ENCODE measurements at regions not wholly inside any gene's neighbourhood (a gene's known extent, or its start where the extent isn't known, plus 50 kb on each side); places are given as distances from the start of the nearest gene placed in this dataset.
A peak's percentile ranks its signal among the peaks of the same experiment; 100 is the strongest.
"Not testable (repeated sequence)": the region's sequence is repeated elsewhere in the genome, so short reads cannot be mapped to it uniquely, and the experiment has no call there.

DNA sequence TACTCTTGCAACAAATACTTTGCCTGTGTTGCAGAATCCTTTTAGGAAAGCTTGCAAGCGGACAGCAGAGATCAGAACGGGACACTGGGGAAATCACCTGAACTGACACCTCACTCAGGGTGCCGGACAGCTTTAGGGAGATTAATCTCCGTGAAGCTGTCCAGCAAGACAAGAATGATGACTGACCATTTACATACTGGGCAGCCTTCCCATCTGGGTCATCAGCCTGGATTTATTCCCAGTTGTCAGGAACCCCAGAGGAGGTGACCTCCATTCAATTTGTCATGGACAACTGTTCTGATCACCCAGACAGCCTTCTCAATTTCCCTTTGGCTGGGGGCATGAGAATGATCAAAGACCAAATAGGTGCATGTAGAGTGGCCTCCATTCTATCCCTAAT lies 93.0 kb upstream of the EGFL6 start:
- no peak for DNase-seq

DNA sequence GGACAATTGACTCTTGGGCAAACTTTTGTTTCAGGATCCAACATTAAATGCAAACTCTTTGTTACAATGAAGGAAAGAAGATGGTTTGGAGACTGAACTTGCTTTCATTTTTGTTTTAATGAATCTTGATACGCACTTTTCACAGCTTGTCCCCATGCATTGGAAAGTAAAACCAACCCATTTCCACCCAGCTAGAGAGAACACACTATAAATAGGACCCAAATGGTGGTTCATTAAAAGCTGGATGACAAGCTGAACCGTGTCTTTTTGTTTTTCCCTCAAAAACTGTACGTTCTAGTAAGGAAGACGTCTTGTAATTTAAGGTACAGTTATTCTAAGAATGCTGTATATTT lies 95.3 kb upstream of the EGFL6 start:
- no peak for DNase-seq

DNA sequence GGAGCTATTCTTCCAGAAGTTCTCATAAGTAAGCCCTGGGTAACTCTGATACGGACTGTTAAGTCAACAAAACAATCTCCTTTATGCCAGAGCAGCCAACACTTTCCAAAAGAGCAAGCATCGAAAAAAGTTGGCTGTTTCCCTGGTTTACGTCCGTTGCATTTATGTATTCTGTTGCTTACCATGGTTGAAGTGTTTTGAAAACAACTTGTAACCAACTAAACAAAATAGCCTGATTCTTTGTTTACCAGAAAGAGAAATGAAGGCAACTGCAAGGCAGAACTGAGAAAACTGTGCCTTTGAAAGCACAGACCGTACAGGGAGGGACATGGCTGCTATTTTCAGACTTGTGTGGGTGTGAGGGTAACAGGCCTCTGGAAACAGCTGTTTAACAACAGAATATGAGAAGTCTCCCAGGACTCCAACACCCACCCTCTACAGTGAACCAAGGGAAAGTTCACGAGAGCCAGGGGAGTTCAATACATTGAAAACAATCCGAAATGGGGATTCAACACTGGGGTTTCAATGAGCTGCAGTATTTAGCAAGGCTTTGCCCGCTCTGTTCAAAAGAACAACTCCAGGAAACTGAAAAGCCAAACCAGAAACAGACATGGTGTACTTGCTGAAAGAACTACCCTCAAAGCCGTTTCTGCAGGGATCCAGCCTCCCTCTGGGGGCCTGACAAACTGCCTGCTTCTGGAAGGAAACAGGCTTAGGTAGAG lies 95.8 kb upstream of the EGFL6 start:
- no peak for DNase-seq

GRCh38 chrX:13472975-13473374 lies 96.4 kb upstream of the EGFL6 start:
- no peak for DNase-seq

DNA sequence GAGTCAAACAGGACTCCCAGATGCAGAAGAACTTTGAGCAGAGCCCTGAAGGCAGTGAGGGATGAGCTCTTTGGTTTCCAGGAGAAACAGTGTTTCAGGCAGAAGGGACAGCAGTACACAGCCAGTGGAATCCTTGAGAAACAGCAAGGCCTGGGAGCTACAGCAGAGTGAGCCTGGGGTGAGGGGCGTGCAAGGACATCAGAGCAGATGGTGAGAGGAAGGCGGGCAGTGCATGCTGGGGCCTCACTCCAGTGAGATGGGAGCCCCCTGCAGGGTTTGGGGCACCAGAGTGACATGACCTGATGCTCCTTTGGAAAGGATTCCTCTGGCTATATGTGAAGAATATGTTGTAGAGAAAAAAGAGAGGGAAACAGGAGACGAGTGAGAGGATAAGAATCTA lies 98.1 kb upstream of the EGFL6 start:
- DNase-seq: no peak

DNA sequence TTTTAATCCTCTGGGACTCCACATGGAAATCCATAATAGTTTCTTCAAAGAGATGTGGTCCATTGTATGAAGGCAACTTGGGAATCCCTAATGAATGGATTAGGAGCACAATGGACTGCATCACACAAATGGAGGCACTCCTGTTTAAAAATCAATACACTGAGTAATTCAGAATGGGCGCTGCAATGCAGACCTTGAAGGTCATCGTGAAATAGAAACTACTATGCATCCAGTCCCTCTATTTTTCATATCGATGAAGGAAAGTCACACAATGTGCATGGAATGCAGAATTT lies 98.8 kb upstream of the EGFL6 start:
- no peak for DNase-seq

- DNase-seq: no peak
These were observed 99.3 kb upstream of the EGFL6 start for GRCh38 chrX:13469963-13470684.

DNA sequence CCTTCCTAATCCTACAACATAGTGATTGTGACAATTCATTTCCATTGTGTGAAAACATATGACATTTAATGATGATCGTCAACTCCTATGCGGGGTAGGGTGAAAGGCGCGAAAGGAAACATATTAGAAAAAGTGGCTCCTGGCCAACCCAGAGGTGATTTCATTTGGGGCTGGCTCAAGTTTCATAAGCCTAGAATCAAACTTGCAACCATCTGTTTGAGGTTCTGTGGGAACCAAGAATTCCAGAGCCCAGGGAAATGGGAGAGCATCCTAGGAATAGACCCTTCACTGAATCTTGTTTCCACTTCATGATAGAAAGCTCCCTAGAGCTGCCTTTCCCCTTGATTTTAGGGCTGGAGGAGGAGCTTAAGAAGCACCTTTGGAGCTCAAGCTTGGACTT lies 101.3 kb upstream of the EGFL6 start:
- DNase-seq: no peak

DNA sequence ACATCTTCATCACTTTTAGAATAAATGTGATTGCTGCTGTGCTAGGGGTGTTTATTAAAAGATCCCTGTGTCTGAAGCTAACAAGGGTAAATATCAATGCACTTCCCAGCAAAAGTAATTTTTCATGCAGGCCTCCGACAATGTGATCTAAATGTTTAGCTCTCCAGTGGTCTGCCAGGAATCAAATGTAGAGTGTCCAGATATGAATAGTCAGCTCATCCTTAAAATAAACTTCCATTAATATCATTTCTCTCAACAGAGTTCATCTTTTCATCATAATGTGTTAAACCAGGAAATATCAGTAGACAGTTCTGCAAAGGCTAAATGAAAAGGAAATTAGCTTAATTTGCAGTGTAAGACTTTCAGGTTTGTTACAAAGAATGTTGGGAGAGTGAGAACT lies 102.2 kb upstream of the EGFL6 start:
- no peak for DNase-seq

- DNase-seq: no peak
These were observed 104.7 kb upstream of the EGFL6 start for GRCh38 chrX:13464599-13465275.

- DNase-seq: peak; percentile 10
These were observed 105.8 kb upstream of the EGFL6 start for GRCh38 chrX:13463608-13464007.

DNA sequence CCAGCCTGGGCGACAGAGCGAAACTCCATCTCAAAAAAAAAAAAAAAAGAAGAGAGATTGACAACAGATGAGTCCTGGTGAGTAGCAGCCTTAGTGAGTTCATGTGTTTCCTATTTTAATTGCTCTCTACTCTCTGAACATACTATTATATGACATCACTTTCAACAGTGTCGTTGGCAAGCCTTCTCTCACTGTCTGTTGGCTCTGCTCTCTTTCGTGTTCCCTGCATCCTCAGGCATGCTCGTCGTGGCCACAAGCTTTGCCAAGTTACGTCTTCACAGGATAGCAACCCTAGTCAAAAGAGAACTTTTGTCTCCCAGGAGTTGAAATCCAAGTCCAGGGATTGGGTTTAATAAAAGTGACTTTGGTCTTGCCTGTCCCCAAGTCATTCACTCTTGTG lies 117.1 kb upstream of the EGFL6 start:
- DNase-seq: no peak

DNA sequence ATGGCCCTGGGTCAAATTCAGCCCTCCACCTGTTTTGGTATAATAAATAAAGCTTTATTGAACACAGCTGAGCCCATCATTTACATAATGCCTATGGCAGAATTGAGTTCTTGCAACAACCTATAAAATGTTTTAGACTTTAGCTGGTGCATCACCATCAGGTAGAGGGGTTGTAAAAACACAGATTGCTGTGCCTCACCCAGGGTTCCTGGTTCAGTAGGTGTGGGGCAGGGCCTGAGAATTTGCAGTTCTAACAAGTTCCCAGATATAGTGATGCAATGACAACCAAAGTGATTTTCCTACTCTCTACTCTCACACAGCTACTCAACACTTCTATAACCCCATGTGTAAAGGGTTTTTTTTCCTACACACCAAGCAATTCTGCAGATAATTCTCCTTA lies 120.0 kb upstream of the EGFL6 start:
- DNase-seq: peak; percentile 96

- DNase-seq: peak; percentile 84
These were observed 120.5 kb upstream of the EGFL6 start for GRCh38 chrX:13448941-13449340.

DNA sequence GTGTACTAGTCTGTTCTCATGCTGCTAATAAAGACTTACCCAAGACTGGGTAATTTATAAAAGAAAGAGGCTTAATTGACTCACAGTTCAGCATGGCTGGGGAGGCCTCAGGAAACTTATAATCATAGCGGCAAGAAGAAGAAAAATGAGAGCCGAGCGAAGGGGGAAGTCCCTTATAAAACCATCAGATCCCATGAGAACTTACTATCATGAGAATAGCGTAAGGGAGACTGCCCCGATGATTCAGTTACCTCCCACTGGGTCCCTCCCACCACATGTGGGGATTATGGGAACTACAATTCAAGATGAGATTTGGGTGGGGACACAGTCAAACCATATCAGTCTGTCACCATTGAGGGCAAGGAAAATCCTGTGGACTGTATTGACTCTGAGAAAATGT lies 121.8 kb upstream of the ATXN3L start:
- DNase-seq: not testable (repeated sequence)

DNA sequence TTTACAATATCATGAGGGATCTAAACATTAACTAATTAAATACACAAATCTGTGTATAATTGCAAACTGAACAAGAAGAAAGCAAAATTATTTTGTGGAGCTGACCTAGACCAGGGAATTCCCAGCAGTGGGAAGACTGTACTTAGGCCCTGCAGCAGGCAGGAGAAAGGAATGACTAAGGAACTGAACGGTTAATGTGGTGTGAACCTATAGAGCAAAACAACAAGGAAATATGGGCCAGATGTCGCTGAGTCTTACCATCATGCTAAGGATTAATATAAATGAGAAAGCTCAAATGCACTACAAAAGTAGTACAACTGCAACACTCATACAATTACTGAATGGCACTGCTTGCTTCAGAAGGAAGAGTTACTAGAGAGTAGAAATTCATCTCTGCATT lies 120.3 kb upstream of the ATXN3L start:
- DNase-seq: no peak

GRCh38 chrX:13433298-13433605 lies 113.4 kb upstream of the ATXN3L start:
- DNase-seq: no peak

GRCh38 chrX:13432414-13433297 lies 112.8 kb upstream of the ATXN3L start:
- no peak for DNase-seq

DNA sequence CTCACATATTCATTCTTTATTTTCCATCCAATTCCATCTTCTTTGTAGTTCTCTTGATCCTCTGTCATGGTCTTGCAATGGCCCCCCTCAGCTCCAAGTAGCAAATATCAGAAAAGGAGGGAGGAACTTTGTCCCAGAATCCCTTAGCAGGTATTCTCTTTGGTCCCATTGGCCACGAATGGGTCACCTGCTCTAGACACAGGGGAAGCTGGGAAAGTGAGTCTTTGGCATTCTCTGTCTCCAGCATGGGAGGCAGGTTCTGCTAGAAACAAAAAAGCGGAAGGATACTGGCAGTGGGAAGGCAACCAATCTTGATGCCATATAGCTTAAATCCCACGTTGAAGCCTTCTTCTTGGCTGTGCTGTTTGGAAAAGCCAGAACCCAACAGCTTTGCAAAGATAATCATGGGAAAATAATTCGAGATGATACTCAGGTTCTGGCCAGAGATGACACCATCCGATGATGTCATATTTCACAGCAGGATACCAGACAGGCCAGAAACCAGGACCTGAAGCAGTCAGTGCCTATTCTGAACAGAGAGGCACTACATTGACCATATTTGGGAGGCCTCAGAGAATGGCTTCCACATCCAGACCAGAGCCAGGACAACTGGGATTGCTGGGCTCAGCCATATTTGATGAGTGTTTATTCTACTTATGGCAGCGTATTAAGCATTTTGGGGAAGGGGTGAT lies 110.4 kb upstream of the ATXN3L start:
- DNase-seq: no peak

- no peak for DNase-seq
These were observed 108.4 kb upstream of the ATXN3L start for GRCh38 chrX:13428053-13428786.

DNA sequence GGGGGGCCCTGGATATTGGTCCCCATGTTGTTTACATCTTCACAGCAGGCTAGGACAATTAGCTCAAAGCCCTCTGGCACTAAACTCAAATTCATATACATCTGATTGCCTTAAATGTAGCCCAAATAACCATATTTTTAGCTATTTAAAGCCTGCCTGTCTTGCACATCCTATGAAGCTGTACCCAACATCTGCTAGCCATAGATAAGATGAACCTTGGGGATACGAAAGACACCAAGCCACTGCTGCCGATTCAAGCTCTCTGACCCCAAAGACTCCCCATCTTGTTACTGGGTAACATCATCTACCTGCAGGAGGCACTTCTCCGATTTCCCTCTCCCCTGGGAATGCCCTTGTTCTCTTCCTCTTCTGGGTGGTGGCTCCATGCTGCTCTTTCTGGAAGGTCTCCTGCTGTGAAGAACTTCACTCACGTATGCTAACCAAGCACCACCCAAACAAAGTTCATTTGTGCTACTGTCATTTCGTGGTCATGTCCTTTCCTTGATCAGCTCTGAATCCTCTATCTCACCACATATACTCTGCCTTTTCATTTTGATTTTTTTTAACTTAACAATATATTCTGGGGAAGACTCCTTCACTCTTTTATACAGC lies 107.7 kb upstream of the ATXN3L start:
- no peak for DNase-seq
